ENCODE measurements at regions not wholly inside any gene's neighbourhood (a gene's known extent, or its start where the extent isn't known, plus 50 kb on each side); places are given as distances from the start of the nearest gene placed in this dataset.

DNA sequence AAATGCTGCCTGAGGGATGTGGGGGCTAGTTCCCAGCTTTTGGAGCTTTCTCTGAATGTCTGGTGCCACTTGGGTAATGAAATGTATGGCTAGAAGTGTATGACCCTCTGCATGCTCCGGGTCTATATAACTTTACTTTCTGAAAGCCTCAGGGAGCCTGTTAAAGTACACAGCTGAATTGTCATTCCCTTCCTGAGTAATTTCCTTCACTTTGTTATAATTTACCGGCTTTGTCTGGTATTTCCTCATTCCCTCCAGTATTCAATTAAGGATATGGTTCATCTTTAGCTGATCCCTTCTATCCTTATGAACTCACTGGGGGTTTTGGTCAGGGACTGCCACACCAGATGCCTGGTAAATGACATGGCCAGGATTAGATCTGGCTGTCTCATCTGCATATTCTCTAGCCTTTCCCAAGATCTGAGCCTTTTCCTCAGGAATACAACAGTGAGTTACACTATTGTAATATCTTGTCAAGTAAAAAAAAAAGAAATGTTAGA, 620.3 kb downstream of the ZPLD1 start:
- DNase-seq (ENCODE audit: low read depth in 2 of 2): no peak

GRCh38 chr3:103056542-103056941, 621.7 kb downstream of the ZPLD1 start:
- no peak for DNase-seq (ENCODE audit: low read depth in 2 of 2)

DNA sequence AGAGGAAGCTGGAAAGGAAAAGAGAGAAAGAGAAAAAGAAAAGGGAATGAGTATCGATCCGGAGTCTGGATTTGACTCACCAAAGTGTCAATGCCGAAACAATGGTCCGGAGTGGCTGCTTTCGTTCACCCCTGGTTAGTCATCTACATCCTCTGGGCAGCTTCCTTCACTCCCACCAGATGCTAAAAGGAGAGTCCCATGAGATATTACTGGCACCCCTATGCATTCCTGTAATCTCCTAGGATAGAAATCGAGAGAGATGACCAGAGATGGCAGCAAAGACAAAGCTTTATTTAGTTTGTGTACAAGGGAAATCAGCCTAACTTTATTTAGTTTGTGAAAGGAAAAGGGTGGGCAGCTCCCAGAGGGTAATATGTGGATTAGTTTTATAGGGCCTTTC, 622.2 kb downstream of the ZPLD1 start:
- DNase-seq (ENCODE audit: low read depth in 2 of 2): no peak

GRCh38 chr3:103057487-103057886, 622.7 kb downstream of the ZPLD1 start:
- DNase-seq (ENCODE audit: low read depth in 2 of 2): no peak

DNA sequence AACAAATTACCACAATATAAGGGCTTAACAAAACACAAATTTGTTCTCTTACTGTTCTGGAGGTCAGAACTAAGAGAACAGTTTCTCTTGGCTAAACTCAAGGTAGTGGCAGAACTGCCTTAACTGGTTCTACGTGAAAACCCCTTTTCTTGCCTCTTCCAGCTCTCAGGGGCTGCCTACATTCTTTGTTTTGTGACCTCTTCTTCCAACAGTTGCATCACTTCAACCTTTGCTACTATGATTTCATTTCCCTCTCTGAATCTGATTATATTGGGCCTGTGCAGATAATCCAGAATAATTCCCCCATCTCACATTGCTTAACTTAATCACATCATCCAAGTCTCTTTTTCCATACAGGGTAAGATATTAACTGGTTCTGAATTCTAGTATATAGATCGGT, 624.6 kb downstream of the ZPLD1 start:
- DNase-seq (ENCODE audit: low read depth in 2 of 2): no peak

DNA sequence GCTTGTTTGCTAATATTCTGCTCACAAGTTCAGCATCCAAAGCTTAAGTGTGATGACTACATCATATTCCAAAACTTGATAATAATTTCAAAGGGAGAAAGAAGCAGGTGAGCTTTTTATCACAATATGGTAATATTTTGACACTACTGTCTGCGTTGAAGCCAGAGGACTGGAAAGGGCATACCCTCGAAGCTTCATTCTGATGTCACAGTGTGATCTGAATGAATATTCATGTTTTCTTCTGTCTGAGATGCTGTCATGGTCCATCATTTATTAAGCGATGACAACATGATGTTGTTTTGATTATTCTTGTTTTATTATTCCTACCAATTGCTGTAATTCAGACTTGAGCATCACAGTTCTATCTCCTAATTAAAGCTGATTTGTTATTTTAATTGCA, 625.4 kb downstream of the ZPLD1 start:
- DNase-seq (ENCODE audit: low read depth in 2 of 2): no peak

GRCh38 chr3:103067963-103068362, 633.1 kb downstream of the ZPLD1 start:
- DNase-seq (ENCODE audit: low read depth in 2 of 2): no peak

DNA sequence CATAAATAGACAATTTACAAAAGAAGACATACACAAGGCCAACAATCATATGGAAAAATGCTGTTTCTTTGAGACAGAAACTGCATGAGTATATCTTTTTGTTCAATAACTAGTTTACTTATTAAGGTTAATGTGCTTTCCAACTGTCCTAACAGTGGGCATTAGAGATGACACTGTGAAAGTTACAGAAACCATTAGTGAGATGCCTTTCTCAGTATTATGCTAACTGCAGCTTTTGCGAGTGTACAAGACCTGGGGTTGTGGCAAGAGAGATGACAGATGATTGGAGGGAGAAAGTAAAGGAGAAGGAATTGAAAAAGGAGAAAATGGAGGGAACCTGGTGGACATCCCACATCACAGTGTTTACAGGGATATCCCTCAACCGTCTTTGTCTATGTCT, 640.5 kb downstream of the ZPLD1 start:
- DNase-seq (ENCODE audit: low read depth in 2 of 2): no peak

GRCh38 chr3:103077910-103078309, 643.1 kb downstream of the ZPLD1 start:
- DNase-seq (ENCODE audit: low read depth in 2 of 2): no peak

DNA sequence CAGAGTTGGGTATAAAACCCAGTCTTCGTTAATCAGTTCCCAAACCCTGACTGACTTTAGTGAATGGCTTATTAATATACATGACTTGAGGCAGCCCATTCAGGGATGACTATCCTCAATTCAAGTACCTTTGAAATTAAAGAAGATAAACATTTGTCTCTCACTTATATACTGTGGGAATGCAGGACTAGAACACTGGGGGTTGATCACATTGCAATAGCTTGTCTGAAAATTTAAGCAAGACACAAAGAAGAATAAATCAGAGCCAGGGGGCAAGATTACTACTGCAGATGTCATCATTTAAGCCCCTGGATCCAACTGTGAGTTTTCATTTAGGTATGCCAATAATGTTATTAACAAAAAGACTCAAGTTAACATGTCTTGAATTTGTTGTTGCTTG, 647.7 kb downstream of the ZPLD1 start:
- DNase-seq (ENCODE audit: low read depth in 2 of 2): no peak

DNA sequence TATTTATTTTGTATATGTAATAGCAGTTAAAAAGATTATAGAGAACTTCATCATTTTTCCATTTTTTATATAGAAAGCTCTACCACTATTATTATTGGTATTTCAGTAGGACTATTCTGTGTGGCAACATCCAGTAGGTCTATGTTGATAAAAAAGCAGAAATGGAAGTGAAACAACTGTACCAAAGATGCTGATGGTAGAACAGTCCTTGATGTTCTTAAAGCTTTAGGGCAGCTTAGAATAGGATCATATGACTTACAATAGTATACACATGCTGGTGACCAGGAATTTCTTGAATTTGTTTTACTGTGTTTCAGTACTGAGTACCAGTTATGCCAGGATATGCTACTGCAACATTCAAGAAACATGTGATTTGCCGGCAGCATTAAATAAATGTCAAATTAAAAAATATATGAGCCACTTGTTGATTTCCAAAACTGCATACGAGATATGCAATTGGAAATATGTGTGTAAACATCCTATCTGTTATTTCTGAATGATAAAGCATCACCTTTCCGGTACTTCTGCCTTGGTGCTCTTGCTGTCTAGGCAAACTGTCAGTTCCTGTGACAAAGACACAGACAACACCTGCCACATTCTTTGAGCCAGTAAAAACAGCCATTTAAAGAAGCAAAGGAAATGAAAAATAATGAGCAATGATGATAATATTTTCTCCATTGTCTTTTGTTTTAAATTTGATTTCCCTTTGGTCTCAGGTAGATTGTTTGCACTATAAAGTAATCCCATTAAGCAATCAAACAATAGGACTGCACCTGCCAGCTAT, 649.2 kb downstream of the ZPLD1 start:
- no peak for DNase-seq (ENCODE audit: low read depth in 2 of 2)

DNA sequence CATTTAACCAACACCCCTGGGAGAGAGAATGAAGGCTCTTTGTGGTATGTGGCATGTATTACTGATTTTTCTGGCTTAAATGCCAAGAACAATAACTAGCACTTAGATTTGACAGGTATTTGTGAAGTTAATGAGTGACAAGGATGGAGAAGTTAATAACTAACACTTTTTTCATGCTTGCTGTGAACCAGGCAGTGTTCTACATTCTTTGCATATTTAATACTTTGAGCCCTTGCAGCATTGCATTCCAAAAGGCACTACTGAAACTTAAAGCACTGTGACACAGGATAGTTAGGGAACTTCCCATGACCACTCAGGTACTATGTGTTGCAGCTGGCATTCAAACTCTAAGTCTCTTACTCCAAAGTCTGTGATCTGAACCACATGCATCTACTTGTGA, 650.6 kb downstream of the ZPLD1 start:
- DNase-seq (ENCODE audit: low read depth in 2 of 2): no peak

GRCh38 chr3:103089758-103090157, 654.9 kb downstream of the ZPLD1 start:
- DNase-seq (ENCODE audit: low read depth in 2 of 2): no peak

GRCh38 chr3:103105206-103105605, 670.4 kb downstream of the ZPLD1 start:
- no peak for DNase-seq (ENCODE audit: low read depth in 2 of 2)

- DNase-seq (ENCODE audit: low read depth in 2 of 2): no peak
These were observed 677.5 kb downstream of the ZPLD1 start for GRCh38 chr3:103112273-103112672.

DNA sequence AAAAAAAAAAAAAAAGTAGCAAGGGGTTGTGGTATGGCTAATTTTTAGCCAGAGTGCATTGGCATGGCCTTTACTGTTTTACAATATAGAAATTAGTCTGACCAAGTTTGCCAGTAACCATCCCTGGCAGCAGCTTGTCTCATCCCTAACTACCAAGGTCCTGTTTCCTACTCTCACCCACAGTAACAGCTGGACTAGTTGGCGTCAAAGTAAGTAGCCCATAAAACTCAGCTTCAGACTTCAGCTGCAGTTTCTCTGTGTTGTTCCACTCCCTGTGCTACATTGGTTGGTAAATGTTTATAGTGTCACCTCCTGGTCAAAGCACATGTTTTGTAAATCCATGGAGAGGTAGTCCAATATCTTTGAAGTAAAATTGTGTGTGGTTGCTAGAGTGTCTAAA, 691.3 kb downstream of the ZPLD1 start:
- no peak for DNase-seq (ENCODE audit: low read depth in 2 of 2)

- DNase-seq (ENCODE audit: low read depth in 2 of 2): no peak
These were observed 692.3 kb downstream of the ZPLD1 start for GRCh38 chr3:103127098-103127630.

DNA sequence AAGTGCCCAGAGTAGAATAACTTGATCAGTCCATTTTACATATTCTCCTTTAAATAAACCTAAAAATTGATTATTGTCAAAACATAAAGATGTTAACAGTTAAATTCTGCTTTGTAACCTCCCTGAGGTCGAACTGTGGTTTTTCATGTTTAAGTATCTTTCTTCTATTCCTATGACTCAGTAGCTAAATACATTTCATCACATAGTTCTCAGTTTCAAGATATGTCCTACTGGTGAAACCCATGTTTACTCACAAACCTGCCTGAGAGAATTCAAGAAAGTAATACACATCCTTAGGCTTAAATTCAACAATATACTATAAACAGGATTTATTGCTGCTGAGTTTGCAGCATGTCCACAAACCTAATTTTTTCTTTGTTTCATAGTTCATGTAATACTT, 692.9 kb downstream of the ZPLD1 start:
- DNase-seq (ENCODE audit: low read depth in 2 of 2): no peak

GRCh38 chr3:103134023-103134724, 699.4 kb downstream of the ZPLD1 start:
- no peak for DNase-seq (ENCODE audit: low read depth in 2 of 2)

- no peak for DNase-seq (ENCODE audit: low read depth in 2 of 2)
These were observed 701.8 kb downstream of the ZPLD1 start for GRCh38 chr3:103136621-103137020.

- DNase-seq (ENCODE audit: low read depth in 2 of 2): no peak
These were observed 703.0 kb downstream of the ZPLD1 start for GRCh38 chr3:103137830-103138229.

- no peak for DNase-seq (ENCODE audit: low read depth in 2 of 2)
These were observed 723.4 kb downstream of the ZPLD1 start for GRCh38 chr3:103158183-103158582.

DNA sequence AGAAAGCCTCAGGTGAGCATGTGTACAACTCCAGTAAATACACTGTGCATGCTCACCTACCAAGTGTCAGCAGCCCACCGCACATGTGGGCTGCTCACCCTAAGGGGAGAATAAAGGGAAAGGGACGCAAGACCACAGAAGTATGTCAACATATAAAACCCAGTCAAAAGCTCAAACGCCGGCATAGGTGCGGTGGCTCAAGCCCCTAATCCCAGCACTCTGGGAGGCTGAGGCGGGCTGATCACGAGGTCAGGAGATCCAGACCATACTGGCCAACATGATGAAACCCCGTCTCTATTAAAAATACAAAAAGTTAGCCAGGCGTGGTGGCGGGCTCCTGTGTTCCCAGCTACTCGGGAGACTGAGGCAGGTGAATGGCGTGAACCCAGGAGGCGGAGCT, 732.1 kb downstream of the ZPLD1 start:
- DNase-seq (ENCODE audit: low read depth in 2 of 2): no peak
